ENCODE measurements at regions not wholly inside any gene's neighbourhood (a gene's known extent, or its start where the extent isn't known, plus 50 kb on each side); places are given as distances from the start of the nearest gene placed in this dataset.

DNA sequence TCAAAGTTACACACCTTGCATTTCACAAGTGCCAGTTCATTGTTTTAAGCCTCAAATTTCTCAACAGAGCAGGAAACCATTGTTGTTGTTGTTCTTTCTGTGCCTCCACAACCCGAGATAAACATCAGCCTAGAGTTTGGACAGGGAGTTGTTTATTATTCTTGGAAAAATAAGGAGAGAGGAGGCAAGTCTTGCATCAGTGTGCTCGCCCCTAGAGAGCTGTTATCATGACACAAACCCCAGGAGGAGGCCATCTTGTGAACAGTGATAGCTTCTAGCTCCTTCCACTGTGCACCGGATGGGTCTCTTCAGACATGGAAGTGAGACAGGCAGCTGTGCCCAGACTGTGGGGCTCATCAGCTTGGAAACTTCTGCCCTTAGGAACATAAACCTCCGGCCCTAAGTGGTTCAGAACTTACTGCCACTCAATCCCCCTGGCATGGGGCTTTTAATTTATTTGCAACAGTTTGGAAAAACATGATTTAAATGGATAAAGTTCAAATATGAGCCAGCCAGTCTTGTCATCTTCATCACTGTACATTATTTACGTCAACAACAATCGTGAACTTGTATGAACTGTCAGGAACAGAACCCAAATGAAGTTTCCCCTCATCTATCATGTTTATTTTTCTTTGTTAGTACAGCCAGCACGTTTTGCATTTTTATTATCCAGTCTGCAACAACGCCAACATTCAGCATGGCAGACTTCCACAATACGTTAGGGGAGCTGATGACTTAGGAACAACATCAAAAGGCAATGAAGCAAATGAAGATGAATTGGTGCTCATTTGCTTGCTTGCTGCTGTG, 181.7 kb upstream of the S1PR3 start:
- Histone ChIP-seq H3K4me1 (ENCODE audit: control insufficient read depth in 1 of 2, insufficient read depth in 2 of 2, low read length in 2 of 2) (no peaks in the 10 kb centered on the region), H3K27me3 (ENCODE audit: control insufficient read depth in 1 of 2, insufficient read depth in 2 of 2, low read length in 2 of 2) (no peaks in the 10 kb centered on the region), H3K27ac (ENCODE audit: low read depth, low read length) (no peak overlapping the region), H3K4me3 (ENCODE audit: low read depth in 1 of 2, low read length in 2 of 2) (no peak overlapping the region), H3K9ac (ENCODE audit: low read depth in 1 of 2, low read length in 2 of 2) (no peak overlapping the region), H3K36me3 (ENCODE audit: control insufficient read depth in 1 of 2, insufficient read depth in 2 of 2, low read length in 2 of 2) (no peaks in the 10 kb centered on the region), H3K9me3 (ENCODE audit: control insufficient read depth in 1 of 2, low read length in 2 of 2) (no peaks in the 10 kb centered on the region)

DNA sequence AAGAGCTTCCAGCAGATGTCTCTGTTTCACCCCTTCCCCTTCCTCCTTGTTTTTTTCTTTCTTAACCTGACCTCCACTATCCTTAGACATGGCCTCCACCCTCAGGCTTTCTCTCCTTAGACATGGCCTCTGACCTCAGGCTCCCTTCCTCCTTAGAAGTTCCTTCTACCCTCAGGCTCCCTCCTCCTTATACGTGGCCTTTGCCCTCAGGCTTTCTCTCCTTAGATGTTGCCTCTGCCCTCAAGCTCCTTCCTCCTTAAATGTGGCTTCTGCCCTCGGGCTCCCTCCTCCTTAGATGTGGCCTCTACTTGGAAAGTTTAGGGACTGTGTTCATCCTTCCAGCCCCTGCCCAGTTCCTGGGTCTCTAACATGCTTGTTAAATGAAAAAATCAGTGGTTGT, 180.4 kb upstream of the S1PR3 start:
- H3K27me3 ChIP-seq (ENCODE audit: control insufficient read depth in 1 of 2, insufficient read depth in 2 of 2, low read length in 2 of 2) = no peaks in the 10 kb centered on the region
- no peak overlapping the region for H3K9ac ChIP-seq (ENCODE audit: low read depth in 1 of 2, low read length in 2 of 2)
- no peaks in the 10 kb centered on the region for H3K9me3 ChIP-seq (ENCODE audit: control insufficient read depth in 1 of 2, low read length in 2 of 2)
- no peak overlapping the region for H3K4me3 ChIP-seq (ENCODE audit: low read depth in 1 of 2, low read length in 2 of 2)
- no peaks in the 10 kb centered on the region for H3K4me1 ChIP-seq (ENCODE audit: control insufficient read depth in 1 of 2, insufficient read depth in 2 of 2, low read length in 2 of 2)
- H3K36me3 ChIP-seq (ENCODE audit: control insufficient read depth in 1 of 2, insufficient read depth in 2 of 2, low read length in 2 of 2) = no peaks in the 10 kb centered on the region
- H3K27ac ChIP-seq (ENCODE audit: low read depth, low read length) = no peak overlapping the region

DNA sequence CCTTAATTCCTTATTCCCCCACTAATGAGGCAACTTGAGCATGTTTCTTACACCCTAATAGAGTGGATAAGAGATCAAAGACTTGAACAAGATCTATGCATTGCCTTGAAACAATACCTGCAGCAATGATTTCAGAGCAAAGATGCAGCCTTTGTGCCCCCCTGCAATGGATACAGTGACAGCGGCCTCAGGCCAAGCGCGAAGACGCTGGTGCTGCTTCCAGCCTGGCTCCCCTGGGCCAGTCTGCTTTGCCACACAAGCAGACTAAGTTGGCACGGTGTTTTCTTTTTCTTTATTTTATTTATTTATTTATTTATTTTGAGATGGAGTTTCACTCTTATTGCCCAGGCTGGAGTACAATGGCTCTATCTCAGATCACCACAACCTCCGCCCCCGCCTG, 179.8 kb upstream of the S1PR3 start:
- H3K4me1 ChIP-seq (ENCODE audit: control insufficient read depth in 1 of 2, insufficient read depth in 2 of 2, low read length in 2 of 2) = no peaks in the 10 kb centered on the region
- no peak overlapping the region for H3K27ac ChIP-seq (ENCODE audit: low read depth, low read length)
- H3K27me3 ChIP-seq (ENCODE audit: control insufficient read depth in 1 of 2, insufficient read depth in 2 of 2, low read length in 2 of 2) = no peaks in the 10 kb centered on the region
- H3K9me3 ChIP-seq (ENCODE audit: control insufficient read depth in 1 of 2, low read length in 2 of 2) = no peaks in the 10 kb centered on the region
- no peak overlapping the region for H3K4me3 ChIP-seq (ENCODE audit: low read depth in 1 of 2, low read length in 2 of 2)
- no peak overlapping the region for H3K9ac ChIP-seq (ENCODE audit: low read depth in 1 of 2, low read length in 2 of 2)
- no peaks in the 10 kb centered on the region for H3K36me3 ChIP-seq (ENCODE audit: control insufficient read depth in 1 of 2, insufficient read depth in 2 of 2, low read length in 2 of 2)

DNA sequence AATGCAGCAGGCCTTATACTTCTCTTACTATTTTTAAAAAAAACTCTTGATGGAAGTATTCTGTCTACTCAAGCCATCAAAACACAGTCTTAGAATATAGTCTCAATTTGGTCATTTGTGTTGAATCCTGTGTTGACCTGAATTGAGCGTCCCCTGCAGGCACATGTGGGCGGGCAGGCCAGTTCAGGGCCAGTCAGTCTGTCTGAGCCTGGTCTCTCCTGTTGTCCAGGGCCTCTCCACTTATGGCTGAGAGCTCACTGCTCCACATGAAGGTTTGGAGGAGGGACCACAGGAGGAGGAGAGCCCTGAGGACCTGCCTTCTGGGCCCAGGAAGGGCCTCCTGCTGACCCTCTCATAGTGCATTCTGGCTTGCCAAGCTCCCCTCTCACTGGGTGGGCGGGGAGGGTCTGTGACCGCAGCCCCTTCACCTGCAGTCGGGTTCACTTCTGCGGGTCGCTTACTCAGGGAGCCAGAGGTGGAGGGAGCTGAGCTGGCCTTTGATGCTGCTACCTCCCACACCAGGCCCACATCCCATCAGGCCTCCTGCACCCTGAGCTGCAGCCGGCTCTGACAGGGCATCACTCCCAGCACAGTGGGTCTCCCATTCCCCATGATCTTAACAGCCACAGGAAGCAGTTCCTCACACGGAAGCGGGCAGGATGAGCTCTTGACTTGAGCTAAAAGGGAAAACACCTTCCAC, 178.2 kb upstream of the S1PR3 start:
- Histone ChIP-seq H3K9ac (ENCODE audit: low read depth in 1 of 2, low read length in 2 of 2) (no peak overlapping the region), H3K27ac (ENCODE audit: low read depth, low read length) (no peak overlapping the region), H3K4me1 (ENCODE audit: control insufficient read depth in 1 of 2, insufficient read depth in 2 of 2, low read length in 2 of 2) (no peaks in the 10 kb centered on the region)

DNA sequence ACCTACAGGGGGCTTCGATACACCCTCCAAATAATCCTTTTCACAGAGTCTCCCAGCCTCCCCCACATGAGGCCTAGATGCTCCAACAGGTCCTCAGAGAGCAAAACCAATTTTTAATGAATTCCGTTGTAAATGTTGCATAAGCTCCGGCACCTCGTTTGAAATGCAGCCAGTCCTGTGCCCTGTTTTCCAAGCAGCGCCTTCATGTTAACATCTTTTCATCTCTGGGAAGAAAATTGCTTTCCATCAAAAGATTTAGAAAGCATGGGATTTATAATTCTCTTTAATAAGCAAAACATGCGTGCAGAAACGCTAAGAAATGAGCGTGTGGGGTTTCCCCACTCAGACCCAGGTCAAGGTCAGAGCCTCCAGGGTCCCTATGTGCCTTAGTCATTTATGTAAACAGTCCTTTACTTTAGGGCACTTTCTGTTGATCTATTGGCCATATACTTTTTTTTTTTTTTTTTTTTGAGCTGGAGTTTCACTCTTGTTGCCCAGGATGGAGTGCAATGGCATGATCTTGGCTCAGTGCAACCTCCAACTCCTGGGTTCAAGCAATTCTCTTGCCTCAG, 177.5 kb upstream of the S1PR3 start:
- Histone ChIP-seq H3K4me3 (ENCODE audit: low read depth in 1 of 2, low read length in 2 of 2) (no peak overlapping the region), H3K4me1 (ENCODE audit: control insufficient read depth in 1 of 2, insufficient read depth in 2 of 2, low read length in 2 of 2) (no peaks in the 10 kb centered on the region), H3K27ac (ENCODE audit: low read depth, low read length) (no peak overlapping the region)

More for the DNA sequence above, 178.2 kb upstream of the S1PR3 start:
- Histone ChIP-seq H3K36me3 (ENCODE audit: control insufficient read depth in 1 of 2, insufficient read depth in 2 of 2, low read length in 2 of 2) (no peaks in the 10 kb centered on the region), H3K9me3 (ENCODE audit: control insufficient read depth in 1 of 2, low read length in 2 of 2) (no peaks in the 10 kb centered on the region), H3K4me3 (ENCODE audit: low read depth in 1 of 2, low read length in 2 of 2) (no peak overlapping the region), H3K27me3 (ENCODE audit: control insufficient read depth in 1 of 2, insufficient read depth in 2 of 2, low read length in 2 of 2) (no peaks in the 10 kb centered on the region)

DNA sequence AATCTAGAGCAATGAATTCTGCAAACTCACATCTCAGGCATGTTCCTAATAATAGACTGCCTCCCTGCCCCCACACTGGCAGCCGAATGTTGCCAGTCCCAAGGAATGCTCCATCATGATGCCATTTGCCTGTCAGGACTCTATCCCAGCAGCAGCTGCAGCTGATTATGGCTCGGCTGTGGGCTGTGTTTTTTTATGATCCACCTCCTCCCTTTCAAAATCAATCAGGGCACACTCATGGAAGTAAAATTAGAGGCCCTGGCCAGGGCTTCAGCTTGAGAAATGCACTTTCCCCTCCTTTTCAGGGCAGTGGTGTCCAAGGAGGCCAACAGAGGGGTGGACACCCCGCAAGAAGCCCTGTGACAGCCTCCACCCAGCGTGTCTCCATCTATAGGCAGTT, 176.7 kb upstream of the S1PR3 start:
- Histone ChIP-seq H3K36me3 (ENCODE audit: control insufficient read depth in 1 of 2, insufficient read depth in 2 of 2, low read length in 2 of 2) (no peaks in the 10 kb centered on the region), H3K4me3 (ENCODE audit: low read depth in 1 of 2, low read length in 2 of 2) (no peak overlapping the region), H3K9ac (ENCODE audit: low read depth in 1 of 2, low read length in 2 of 2) (no peak overlapping the region), H3K4me1 (ENCODE audit: control insufficient read depth in 1 of 2, insufficient read depth in 2 of 2, low read length in 2 of 2) (no peaks in the 10 kb centered on the region), H3K27ac (ENCODE audit: low read depth, low read length) (no peak overlapping the region), H3K9me3 (ENCODE audit: control insufficient read depth in 1 of 2, low read length in 2 of 2) (no peaks in the 10 kb centered on the region), H3K27me3 (ENCODE audit: control insufficient read depth in 1 of 2, insufficient read depth in 2 of 2, low read length in 2 of 2) (peaks cover 0 to 6% of the 10 kb centered on the region in 2 donors)

More for the DNA sequence above, 177.5 kb upstream of the S1PR3 start:
- no peak overlapping the region for H3K9ac ChIP-seq (ENCODE audit: low read depth in 1 of 2, low read length in 2 of 2)
- H3K27me3 ChIP-seq (ENCODE audit: control insufficient read depth in 1 of 2, insufficient read depth in 2 of 2, low read length in 2 of 2) = peaks cover 0 to 3% of the 10 kb centered on the region in 2 donors
- no peaks in the 10 kb centered on the region for H3K36me3 ChIP-seq (ENCODE audit: control insufficient read depth in 1 of 2, insufficient read depth in 2 of 2, low read length in 2 of 2)
- H3K9me3 ChIP-seq (ENCODE audit: control insufficient read depth in 1 of 2, low read length in 2 of 2) = no peaks in the 10 kb centered on the region

DNA sequence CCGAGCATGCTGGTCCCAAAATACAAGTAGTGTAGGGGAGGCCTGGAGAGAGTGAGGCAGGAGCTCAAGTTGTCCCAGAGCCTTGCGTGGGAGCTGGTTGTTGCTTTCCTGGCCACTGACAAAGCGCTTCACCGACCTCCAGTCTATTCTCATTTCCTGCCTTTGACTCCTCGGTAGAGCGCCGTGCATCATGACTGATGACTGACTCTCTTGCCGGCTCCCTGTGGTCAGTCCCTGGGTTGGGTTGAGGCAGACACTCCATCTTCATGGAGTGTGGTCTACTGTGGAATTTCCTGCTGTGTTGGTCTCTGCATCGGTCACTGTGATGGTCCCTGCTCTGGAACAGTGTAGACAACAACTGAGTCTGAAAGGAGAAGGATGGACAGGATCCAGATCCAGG, 175.1 kb upstream of the S1PR3 start:
- H3K36me3 ChIP-seq (ENCODE audit: control insufficient read depth in 1 of 2, insufficient read depth in 2 of 2, low read length in 2 of 2) = no peaks in the 10 kb centered on the region

DNA sequence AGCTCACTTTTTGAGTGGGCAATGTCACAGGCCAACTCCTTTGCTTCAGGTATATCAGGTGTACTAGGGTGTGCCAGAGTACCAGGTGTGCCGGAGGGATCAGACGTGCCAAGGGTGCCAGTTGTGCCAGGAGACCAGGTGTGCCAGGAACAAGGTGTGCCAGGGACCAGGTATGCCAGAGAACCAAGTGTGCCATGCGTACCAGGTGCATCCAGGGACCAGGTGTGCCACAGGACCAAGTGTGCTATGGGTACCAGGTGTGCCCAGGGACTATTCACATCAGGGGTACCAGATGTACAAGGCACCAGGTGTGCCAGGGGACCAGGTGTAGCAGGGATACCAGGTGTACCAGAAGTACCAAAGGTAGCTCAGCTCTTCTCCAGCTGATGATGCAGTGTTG, 174.7 kb upstream of the S1PR3 start:
- Histone ChIP-seq H3K36me3 (ENCODE audit: control insufficient read depth in 1 of 2, insufficient read depth in 2 of 2, low read length in 2 of 2) (no peaks in the 10 kb centered on the region), H3K9me3 (ENCODE audit: control insufficient read depth in 1 of 2, low read length in 2 of 2) (no peaks in the 10 kb centered on the region)

More for the DNA sequence above, 175.1 kb upstream of the S1PR3 start:
- H3K4me1 ChIP-seq (ENCODE audit: control insufficient read depth in 1 of 2, insufficient read depth in 2 of 2, low read length in 2 of 2) = no peaks in the 10 kb centered on the region
- peaks cover 0 to 6% of the 10 kb centered on the region in 2 donors for H3K27me3 ChIP-seq (ENCODE audit: control insufficient read depth in 1 of 2, insufficient read depth in 2 of 2, low read length in 2 of 2)
- H3K9ac ChIP-seq (ENCODE audit: low read depth in 1 of 2, low read length in 2 of 2) = no peak overlapping the region
- no peak overlapping the region for H3K27ac ChIP-seq (ENCODE audit: low read depth, low read length)
- H3K4me3 ChIP-seq (ENCODE audit: low read depth in 1 of 2, low read length in 2 of 2) = no peak overlapping the region
- no peaks in the 10 kb centered on the region for H3K9me3 ChIP-seq (ENCODE audit: control insufficient read depth in 1 of 2, low read length in 2 of 2)

DNA sequence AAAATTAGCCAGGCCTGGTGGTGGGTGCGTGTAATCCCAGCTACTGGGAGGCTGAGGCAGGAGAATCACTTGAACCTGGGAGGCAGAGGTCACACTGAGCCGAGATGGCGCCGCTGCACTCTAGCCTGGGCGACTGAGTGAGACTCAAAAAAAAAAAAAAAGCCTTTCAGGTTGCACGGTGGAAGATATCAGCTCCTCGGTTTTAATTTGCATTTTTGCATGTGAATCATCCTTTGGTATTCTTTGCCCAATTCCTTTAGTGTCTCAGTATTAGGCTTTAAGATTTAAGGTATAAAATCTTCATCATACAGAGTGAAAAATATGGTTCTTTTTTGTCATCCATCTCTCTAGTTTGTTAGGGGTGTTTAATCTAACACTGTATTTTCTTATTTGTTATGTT, 173.6 kb upstream of the S1PR3 start:
- H3K27me3 ChIP-seq (ENCODE audit: control insufficient read depth in 1 of 2, insufficient read depth in 2 of 2, low read length in 2 of 2) = peaks cover 0 to 6% of the 10 kb centered on the region in 2 donors
- no peak overlapping the region for H3K9ac ChIP-seq (ENCODE audit: low read depth in 1 of 2, low read length in 2 of 2)
- H3K4me1 ChIP-seq (ENCODE audit: control insufficient read depth in 1 of 2, insufficient read depth in 2 of 2, low read length in 2 of 2) = no peaks in the 10 kb centered on the region
- no peaks in the 10 kb centered on the region for H3K9me3 ChIP-seq (ENCODE audit: control insufficient read depth in 1 of 2, low read length in 2 of 2)
- H3K4me3 ChIP-seq (ENCODE audit: low read depth in 1 of 2, low read length in 2 of 2) = no peak overlapping the region
- no peaks in the 10 kb centered on the region for H3K36me3 ChIP-seq (ENCODE audit: control insufficient read depth in 1 of 2, insufficient read depth in 2 of 2, low read length in 2 of 2)
- H3K27ac ChIP-seq (ENCODE audit: low read depth, low read length) = no peak overlapping the region

More for the DNA sequence above, 174.7 kb upstream of the S1PR3 start:
- H3K4me3 ChIP-seq (ENCODE audit: low read depth in 1 of 2, low read length in 2 of 2) = no peak overlapping the region
- no peaks in the 10 kb centered on the region for H3K4me1 ChIP-seq (ENCODE audit: control insufficient read depth in 1 of 2, insufficient read depth in 2 of 2, low read length in 2 of 2)
- H3K27me3 ChIP-seq (ENCODE audit: control insufficient read depth in 1 of 2, insufficient read depth in 2 of 2, low read length in 2 of 2) = peaks cover 0 to 6% of the 10 kb centered on the region in 2 donors
- H3K9ac ChIP-seq (ENCODE audit: low read depth in 1 of 2, low read length in 2 of 2) = no peak overlapping the region
- H3K27ac ChIP-seq (ENCODE audit: low read depth, low read length) = no peak overlapping the region

DNA sequence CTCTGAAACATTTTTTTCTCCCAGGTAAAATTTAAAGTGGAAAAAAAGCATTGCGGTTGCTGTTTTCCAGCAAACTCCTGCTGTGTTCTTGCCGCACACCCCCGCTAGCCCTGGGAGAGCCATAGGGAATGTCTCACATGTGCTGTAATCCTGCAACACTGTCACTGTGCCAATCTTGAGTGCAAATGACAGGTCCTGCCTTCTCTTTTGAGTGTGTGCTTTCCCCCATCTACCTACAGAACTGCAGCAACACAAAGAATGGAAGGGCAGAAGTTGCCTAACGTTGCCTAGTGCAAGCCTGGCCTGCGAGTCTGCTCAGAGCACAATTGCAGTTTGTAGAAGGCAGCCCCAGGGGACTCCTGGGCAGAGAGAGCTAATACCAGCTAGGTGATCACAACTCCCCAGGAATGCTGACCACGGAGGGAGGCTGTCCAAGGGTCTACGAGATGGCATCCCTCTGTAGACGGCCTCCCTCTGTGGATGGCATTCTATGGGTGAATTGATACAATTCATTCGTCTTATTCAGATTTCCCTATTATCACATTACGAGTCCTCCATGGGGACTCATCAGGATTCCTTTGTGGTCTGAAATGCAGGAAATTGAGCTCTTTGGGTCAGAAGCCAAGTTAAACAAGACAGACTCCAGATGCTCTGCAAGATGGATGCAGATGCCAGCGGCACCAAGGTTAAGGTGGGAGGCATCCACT, 172.6 kb upstream of the S1PR3 start:
- H3K27me3 ChIP-seq (ENCODE audit: control insufficient read depth in 1 of 2, insufficient read depth in 2 of 2, low read length in 2 of 2) = peaks cover 0 to 9% of the 10 kb centered on the region in 2 donors
- no peaks in the 10 kb centered on the region for H3K4me1 ChIP-seq (ENCODE audit: control insufficient read depth in 1 of 2, insufficient read depth in 2 of 2, low read length in 2 of 2)
- no peak overlapping the region for H3K9ac ChIP-seq (ENCODE audit: low read depth in 1 of 2, low read length in 2 of 2)
- H3K9me3 ChIP-seq (ENCODE audit: control insufficient read depth in 1 of 2, low read length in 2 of 2) = no peaks in the 10 kb centered on the region
- H3K36me3 ChIP-seq (ENCODE audit: control insufficient read depth in 1 of 2, insufficient read depth in 2 of 2, low read length in 2 of 2) = no peaks in the 10 kb centered on the region
- H3K4me3 ChIP-seq (ENCODE audit: low read depth in 1 of 2, low read length in 2 of 2) = no peak overlapping the region
- H3K27ac ChIP-seq (ENCODE audit: low read depth, low read length) = no peak overlapping the region
